Astrocyte (in vitro differentiated cells and primary cell): ENCODE measurements at regions not wholly inside any gene's neighbourhood (a gene's known extent, or its start where the extent isn't known, plus 50 kb on each side); places are given as distances from the start of the nearest gene placed in this dataset.

Source experiments
- DNase-seq: peaks from one replicate; pipeline ENCODE4 v3.0.0-alpha.2; 2010; ENCODE audit warnings: low read depth
- FAIRE-seq: peaks from 2 replicates; lab custom pipeline; 2011; peaks lifted over from hg19 to GRCh38; lab: Jason Lieb, UNC
- H2AFZ ChIP-seq: 2 replicates; pipeline ENCODE4 v1.6.0; 2012; ENCODE audit warnings: low read depth, low read length, inconsistent platforms
- H3K27ac ChIP-seq: 2 replicates; pipeline ENCODE4 v1.5.1; 2011; ENCODE audit warnings: low read depth, low read length, inconsistent platforms
- H3K27me3 ChIP-seq: 2 replicates; pipeline ENCODE4 v1.6.0; 2011; ENCODE audit warnings: low read length, inconsistent platforms; ENCODE audit not compliant: insufficient read depth
- H3K36me3 ChIP-seq: 2 replicates; pipeline ENCODE4 v1.5.1; 2011; ENCODE audit warnings: low read length, inconsistent platforms; ENCODE audit not compliant: insufficient read depth
- H3K4me1 ChIP-seq: 2 replicates; pipeline ENCODE4 v1.5.1; 2011; ENCODE audit warnings: low read length, inconsistent platforms; ENCODE audit not compliant: insufficient read depth
- H3K4me2 ChIP-seq: 2 replicates; pipeline ENCODE4 v1.6.0; 2012; ENCODE audit warnings: low read length, inconsistent platforms
- H3K4me3 ChIP-seq: 2 replicates; pipeline ENCODE4 v1.5.1; 2011; ENCODE audit warnings: low read depth, mild to moderate bottlenecking, low read length, inconsistent platforms; ENCODE audit not compliant: insufficient read depth
- H3K79me2 ChIP-seq: 2 replicates; pipeline ENCODE4 v1.6.0; 2012; ENCODE audit warnings: mild to moderate bottlenecking, low read length, inconsistent platforms; ENCODE audit not compliant: insufficient read depth
- H3K9ac ChIP-seq: 2 replicates; pipeline ENCODE4 v1.6.0; 2012; ENCODE audit warnings: mild to moderate bottlenecking, low read length, inconsistent platforms
- H3K9me3 ChIP-seq: 2 replicates; pipeline ENCODE4 v1.5.1; 2012; ENCODE audit warnings: low read depth, mild to moderate bottlenecking, low read length, inconsistent platforms; ENCODE audit not compliant: insufficient read depth
- H4K20me1 ChIP-seq: 2 replicates; pipeline ENCODE4 v1.6.0; 2012; ENCODE audit warnings: low read length, inconsistent platforms; ENCODE audit not compliant: insufficient read depth
- H3K27ac Mint-ChIP-seq: one replicate; pipeline ENCODE4 v1.8.0; 2021; ENCODE audit warnings: mild to moderate bottlenecking, mixed read lengths; ENCODE audit not compliant: unreplicated experiment
- H3K27me3 Mint-ChIP-seq: one replicate; pipeline ENCODE4 v1.8.0; 2021; ENCODE audit warnings: low read depth, mixed read lengths; ENCODE audit not compliant: unreplicated experiment
- H3K36me3 Mint-ChIP-seq: one replicate; pipeline ENCODE4 v1.8.0; 2021; ENCODE audit warnings: low read depth, mixed read lengths; ENCODE audit not compliant: unreplicated experiment
- H3K4me1 Mint-ChIP-seq: one replicate; pipeline ENCODE4 v1.8.0; 2021; ENCODE audit warnings: low read depth, mixed read lengths; ENCODE audit not compliant: unreplicated experiment
- H3K4me3 Mint-ChIP-seq: one replicate; pipeline ENCODE4 v1.8.0; 2021; ENCODE audit warnings: mild to moderate bottlenecking, moderate library complexity, mixed read lengths; ENCODE audit not compliant: unreplicated experiment
- H3K9me3 Mint-ChIP-seq: one replicate; pipeline ENCODE4 v1.8.0; 2021; ENCODE audit warnings: mild to moderate bottlenecking, mixed read lengths; ENCODE audit not compliant: unreplicated experiment
- CTCF ChIP-seq: IDR thresholded peaks from 2 replicates; pipeline ENCODE4 v1.5.1; 2011; ENCODE audit warnings: low read depth, mild to moderate bottlenecking, inconsistent platforms, low read length, moderate library complexity; ENCODE audit not compliant: insufficient read depth
- EZH2 ChIP-seq: IDR thresholded peaks from 2 replicates; pipeline ENCODE4 v1.6.1; 2012; ENCODE audit warnings: mild to moderate bottlenecking, low read length, inconsistent platforms; ENCODE audit not compliant: insufficient read depth

- TF ChIP-seq CTCF: no peak
- no peak for TF ChIP-seq EZH2
- H3K36me3 Mint-ChIP-seq: no peaks in the 10 kb centered on the region
- H3K9me3 ChIP-seq: no peaks in the 10 kb centered on the region
- no peaks in the 10 kb centered on the region for H3K27me3 Mint-ChIP-seq
- no peaks in the 10 kb centered on the region for H3K79me2 ChIP-seq
- no peak overlapping the region for H3K27ac Mint-ChIP-seq
- no peaks in the 10 kb centered on the region for H3K27me3 ChIP-seq
- H3K4me2 ChIP-seq: no peak overlapping the region
- H3K4me3 ChIP-seq: no peak overlapping the region
- H3K27ac ChIP-seq: no peak overlapping the region
- H3K4me1 ChIP-seq: no peaks in the 10 kb centered on the region
- H2AFZ ChIP-seq: no peak overlapping the region
- no peak overlapping the region for H3K4me3 Mint-ChIP-seq
- FAIRE-seq: no peak
- no peak overlapping the region for H3K9ac ChIP-seq
- no peak for DNase-seq
- H3K9me3 Mint-ChIP-seq: no peaks in the 10 kb centered on the region
- no peaks in the 10 kb centered on the region for H3K36me3 ChIP-seq
- H4K20me1 ChIP-seq: no peaks in the 10 kb centered on the region
- H3K4me1 Mint-ChIP-seq: peaks cover 5% of the 10 kb centered on the region
Measured at GRCh38 chr3:74357881-74358280, 256.6 kb downstream of the CNTN3 start.

DNA sequence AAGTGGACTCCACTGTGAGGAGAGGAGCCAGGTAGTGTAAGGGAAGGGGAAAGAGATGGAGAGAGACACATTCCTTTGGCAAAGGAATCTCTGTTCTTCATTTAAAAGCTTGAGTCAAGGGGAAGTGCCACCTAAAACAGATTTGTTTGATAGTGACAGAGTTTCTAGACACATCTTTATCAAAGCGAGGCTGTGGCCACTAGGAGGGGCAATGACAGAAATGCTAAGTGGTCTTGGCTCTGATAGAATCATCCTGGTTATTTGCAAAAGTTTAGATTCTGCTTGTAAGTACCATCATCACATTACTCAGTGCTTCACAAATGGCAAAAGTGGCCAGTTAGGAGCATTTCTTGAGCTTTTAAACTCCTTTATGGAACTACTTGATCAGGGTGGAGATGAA, 261.4 kb downstream of the CNTN3 start:
- Mint-ChIP-seq H3K9me3 (no peaks in the 10 kb centered on the region), H3K4me1 (no peaks in the 10 kb centered on the region), H3K27me3 (peaks cover 2% of the 10 kb centered on the region), H3K27ac (no peak overlapping the region), H3K4me3 (no peak overlapping the region), H3K36me3 (no peaks in the 10 kb centered on the region)
- no peak overlapping the region for H3K4me3 ChIP-seq
- no peaks in the 10 kb centered on the region for H3K27me3 ChIP-seq
- DNase-seq (no peak), FAIRE-seq (no peak)
- H2AFZ ChIP-seq: no peak overlapping the region
- no peak overlapping the region for H3K27ac ChIP-seq
- no peak for TF ChIP-seq CTCF
- no peak for TF ChIP-seq EZH2
- no peaks in the 10 kb centered on the region for H3K36me3 ChIP-seq
- H3K79me2 ChIP-seq: no peaks in the 10 kb centered on the region
- H3K4me2 ChIP-seq: no peak overlapping the region
- H3K9ac ChIP-seq: no peak overlapping the region
- no peaks in the 10 kb centered on the region for H4K20me1 ChIP-seq
- no peaks in the 10 kb centered on the region for H3K4me1 ChIP-seq
- no peaks in the 10 kb centered on the region for H3K9me3 ChIP-seq

DNA sequence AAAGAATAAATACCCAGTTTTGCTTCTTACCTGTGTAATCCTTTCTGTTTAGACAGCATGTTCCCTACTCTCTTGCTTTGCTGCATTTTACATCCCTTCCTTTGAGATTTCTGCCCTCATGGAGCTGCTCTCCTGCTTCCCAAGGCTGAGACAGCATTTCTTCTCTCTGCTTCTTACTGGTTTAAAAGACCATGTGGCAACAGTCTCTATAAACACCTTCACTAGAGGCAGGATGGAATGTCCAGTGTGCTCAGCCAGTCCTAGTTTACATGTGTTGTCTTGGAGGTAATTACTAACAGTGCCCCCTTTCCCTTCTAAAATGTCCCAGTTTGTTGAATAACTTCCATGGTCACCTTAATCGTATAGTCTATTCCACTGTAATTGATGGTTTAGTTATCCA, 262.3 kb downstream of the CNTN3 start:
- Histone ChIP-seq H3K27ac (no peak overlapping the region), H3K9ac (no peak overlapping the region), H2AFZ (no peak overlapping the region), H3K4me2 (no peak overlapping the region), H3K4me3 (no peak overlapping the region), H3K9me3 (no peaks in the 10 kb centered on the region), H3K79me2 (no peaks in the 10 kb centered on the region), H4K20me1 (no peaks in the 10 kb centered on the region), H3K4me1 (no peaks in the 10 kb centered on the region), H3K36me3 (no peaks in the 10 kb centered on the region), H3K27me3 (no peaks in the 10 kb centered on the region)
- Mint-ChIP-seq H3K27ac (no peak overlapping the region), H3K9me3 (no peaks in the 10 kb centered on the region), H3K4me1 (no peaks in the 10 kb centered on the region), H3K27me3 (peaks cover 2% of the 10 kb centered on the region), H3K4me3 (no peak overlapping the region), H3K36me3 (no peaks in the 10 kb centered on the region)
- no peak for DNase-seq
- TF ChIP-seq CTCF (no peak), EZH2 (no peak)
- no peak for FAIRE-seq
